ENCODE measurements at regions not wholly inside any gene's neighbourhood (a gene's known extent, or its start where the extent isn't known, plus 50 kb on each side); places are given as distances from the start of the nearest gene placed in this dataset.

GRCh38 chr4:53866055-53866454 is 198.3 kb downstream of the CHIC2 start:
- H3K27me3 ChIP-seq (ENCODE audit: low read depth) = no peaks in the 10 kb centered on the region
- H3K4me3 ChIP-seq = no peak overlapping the region
- TF ChIP-seq CTCF (IDR thresholded peaks at IDR 0.05) = no peak
- H3K27ac ChIP-seq = no peak overlapping the region
- DNase-seq (no peak), ATAC-seq (no peak)
- H3K9me3 ChIP-seq = no peaks in the 10 kb centered on the region
- intact Hi-C loops (cut with DNase I) = no loop called here
- H3K4me1 ChIP-seq = peaks cover 3% of the 10 kb centered on the region
- H3K36me3 ChIP-seq = no peaks in the 10 kb centered on the region

GRCh38 chr4:53865054-53865453 is 199.4 kb downstream of the CHIC2 start:
- Histone ChIP-seq H3K36me3 (no peaks in the 10 kb centered on the region), H3K4me1 (peaks cover 3% of the 10 kb centered on the region), H3K27ac (no peak overlapping the region), H3K4me3 (no peak overlapping the region), H3K9me3 (no peaks in the 10 kb centered on the region), H3K27me3 (ENCODE audit: low read depth) (no peaks in the 10 kb centered on the region)
- no peak for TF ChIP-seq CTCF (IDR thresholded peaks at IDR 0.05)
- intact Hi-C loops (cut with DNase I) = no loop called here
- ATAC-seq (no peak), DNase-seq (no peak)

- no peak for DNase-seq
- Histone ChIP-seq H3K4me1 (peaks cover 3% of the 10 kb centered on the region), H3K27me3 (ENCODE audit: low read depth) (no peaks in the 10 kb centered on the region), H3K4me3 (no peak overlapping the region), H3K36me3 (no peaks in the 10 kb centered on the region), H3K9me3 (no peaks in the 10 kb centered on the region), H3K27ac (peak overlapping the region; percentile 18)
- intact Hi-C loops (cut with DNase I) = no loop called here
- ATAC-seq = no peak
- TF ChIP-seq CTCF (IDR thresholded peaks at IDR 0.05) = no peak
Measured at GRCh38 chr4:53863736-53864365, 200.6 kb downstream of the CHIC2 start.

- ATAC-seq = peak; percentile 37 to 42
- intact Hi-C loops (cut with DNase I) = no loop called here
Measured at GRCh38 chr4:53863158-53863557, 201.2 kb downstream of the CHIC2 start.

GRCh38 chr4:53861856-53862610 is 202.4 kb downstream of the CHIC2 start:
- Histone ChIP-seq H3K36me3 (no peaks in the 10 kb centered on the region), H3K27ac (peak overlapping the region; percentile 21), H3K27me3 (ENCODE audit: low read depth) (no peaks in the 10 kb centered on the region), H3K9me3 (no peaks in the 10 kb centered on the region), H3K4me3 (no peak overlapping the region), H3K4me1 (peaks cover 3% of the 10 kb centered on the region)
- intact Hi-C loops (cut with DNase I) = no loop called here
- no peak for TF ChIP-seq CTCF (IDR thresholded peaks at IDR 0.05)
- DNase-seq (no peak), ATAC-seq (peak; percentile 24 to 35)

More at GRCh38 chr4:53863158-53863557, 201.2 kb downstream of the CHIC2 start:
- Histone ChIP-seq H3K27me3 (ENCODE audit: low read depth) (no peaks in the 10 kb centered on the region), H3K9me3 (no peaks in the 10 kb centered on the region), H3K36me3 (no peaks in the 10 kb centered on the region), H3K27ac (peak overlapping the region; percentile 21), H3K4me1 (peaks cover 3% of the 10 kb centered on the region), H3K4me3 (no peak overlapping the region)
- DNase-seq = no peak
- TF ChIP-seq CTCF (IDR thresholded peaks at IDR 0.05) = no peak
